Mesenchymal stem cell (in vitro differentiated cells and primary cell): ENCODE measurements at regions not wholly inside any gene's neighbourhood (a gene's known extent, or its start where the extent isn't known, plus 50 kb on each side); places are given as distances from the start of the nearest gene placed in this dataset.
A peak's percentile ranks its signal among the peaks of the same experiment; 100 is the strongest.

ENCODE experiments used
- DNase-seq: peaks from one replicate; pipeline ENCODE4 v3.0.0-alpha.2; 2013
- H2AFZ ChIP-seq: one replicate; pipeline ENCODE4 v1.6.1; 2013; ENCODE audit warnings: low read depth, mild to moderate bottlenecking, control low read depth, inconsistent platforms, low read length, moderate library complexity
- H2AK5ac ChIP-seq: 2 replicates; pipeline ENCODE4 v1.6.1; 2013; ENCODE audit warnings: low read length, moderate library complexity, mild to moderate bottlenecking, inconsistent platforms; ENCODE audit not compliant: severe bottlenecking
- H2BK120ac ChIP-seq: one replicate; pipeline ENCODE4 v1.6.1; 2013; ENCODE audit warnings: low read depth, mild to moderate bottlenecking, inconsistent platforms, low read length, moderate library complexity
- H2BK12ac ChIP-seq, 2 experiments: one replicate each; pipeline ENCODE4 v1.6.1; 2013; ENCODE audit warnings: inconsistent platforms in 2 of 2, low read length in 2 of 2, mild to moderate bottlenecking in 2 of 2, moderate library complexity in 2 of 2, control low read depth in 1 of 2
- H2BK15ac ChIP-seq: one replicate; pipeline ENCODE4 v1.6.1; 2013; ENCODE audit warnings: mild to moderate bottlenecking, low read depth, inconsistent platforms; ENCODE audit not compliant: poor library complexity, severe bottlenecking
- H2BK5ac ChIP-seq: 2 replicates; pipeline ENCODE4 v1.6.1; 2013; ENCODE audit warnings: low read depth, mild to moderate bottlenecking, low read length, control low read depth, inconsistent platforms; ENCODE audit not compliant: poor library complexity, severe bottlenecking
- H3K14ac ChIP-seq, 2 experiments: one replicate each; pipeline ENCODE4 v1.6.1; 2013; ENCODE audit warnings: inconsistent platforms in 2 of 2, low read length in 2 of 2, control low read depth in 1 of 2, mild to moderate bottlenecking in 1 of 2, moderate library complexity in 1 of 2
- H3K18ac ChIP-seq, 2 experiments: one replicate each; pipeline ENCODE4 v1.6.1; 2013; ENCODE audit warnings: inconsistent platforms in 2 of 2, low read length in 2 of 2, control low read depth in 1 of 2, low read depth in 1 of 2, mild to moderate bottlenecking in 1 of 2
- H3K23ac ChIP-seq, 2 experiments: one replicate each; pipeline ENCODE4 v1.6.1; 2013; ENCODE audit warnings: inconsistent platforms in 2 of 2, low read length in 2 of 2, mild to moderate bottlenecking in 2 of 2, moderate library complexity in 2 of 2, control low read depth in 1 of 2
- H3K27ac ChIP-seq: 2 replicates; pipeline ENCODE4 v1.5.1; 2013; ENCODE audit warnings: mild to moderate bottlenecking, moderate library complexity, low read length, control low read depth, inconsistent platforms; ENCODE audit not compliant: poor library complexity, severe bottlenecking
- H3K27me3 ChIP-seq, 2 experiments: 2 replicates each; pipeline versions ENCODE4 v1.6.1 to v1.7.0; 2013; ENCODE audit warnings: low read length in 2 of 2, mild to moderate bottlenecking in 2 of 2, moderate library complexity in 2 of 2, control low read depth in 1 of 2, inconsistent platforms in 1 of 2; ENCODE audit not compliant: control insufficient read depth in 1 of 2, insufficient read depth in 1 of 2
- H3K36me3 ChIP-seq, 2 experiments: 2 replicates each; pipeline versions ENCODE4 v1.6.1 to v1.7.0; 2013; ENCODE audit warnings: low read length in 2 of 2, control low read depth in 1 of 2, inconsistent platforms in 1 of 2, low read depth in 1 of 2, mild to moderate bottlenecking in 1 of 2; ENCODE audit not compliant: insufficient read depth in 2 of 2, control insufficient read depth in 1 of 2
- H3K4ac ChIP-seq, 2 experiments: one replicate each; pipeline ENCODE4 v1.6.1; 2013; ENCODE audit warnings: inconsistent platforms in 2 of 2, low read length in 2 of 2, mild to moderate bottlenecking in 2 of 2, moderate library complexity in 2 of 2, control low read depth in 1 of 2, low read depth in 1 of 2
- H3K4me1 ChIP-seq: 2 replicates; pipeline ENCODE4 v1.6.1; 2013; ENCODE audit warnings: low read depth, low read length, control low read depth; ENCODE audit not compliant: control insufficient read depth, insufficient read depth
- H3K4me2 ChIP-seq: 2 replicates; pipeline ENCODE4 v1.6.1; 2013; ENCODE audit warnings: low read length, mild to moderate bottlenecking, inconsistent platforms; ENCODE audit not compliant: poor library complexity, severe bottlenecking
- H3K4me3 ChIP-seq, 2 experiments: 2 replicates each; pipeline versions ENCODE4 v1.5.1 to v1.7.0; 2013; ENCODE audit warnings: low read length in 2 of 2, mild to moderate bottlenecking in 2 of 2, control low read depth in 1 of 2, low read depth in 1 of 2; ENCODE audit not compliant: insufficient read depth in 1 of 2
- H3K79me1 ChIP-seq: replicated peaks from 2 replicates; pipeline ENCODE4 v1.6.1; 2013; ENCODE audit warnings: mild to moderate bottlenecking, control low read depth, low read length, inconsistent platforms; ENCODE audit not compliant: poor library complexity, severe bottlenecking
- H3K9ac ChIP-seq: 2 replicates; pipeline ENCODE4 v1.7.0; 2013; ENCODE audit warnings: mild to moderate bottlenecking, low read length, moderate library complexity
- H3K9me3 ChIP-seq: 2 replicates; pipeline ENCODE4 v1.7.0; 2013; ENCODE audit warnings: mild to moderate bottlenecking, low read length; ENCODE audit not compliant: control insufficient read depth
- H4K8ac ChIP-seq: one replicate; pipeline ENCODE4 v1.6.1; 2013; ENCODE audit warnings: inconsistent platforms, mild to moderate bottlenecking, low read length, moderate library complexity
- H4K91ac ChIP-seq: one replicate; pipeline ENCODE4 v1.6.1; 2013; ENCODE audit warnings: mild to moderate bottlenecking, low read length, inconsistent platforms
- WGBS: methylation state at CpG from one replicate; pipeline ENCODE4 v1.1.7; 2013; ENCODE audit warnings: mixed read lengths; 5-methylcytosine and 5-hydroxymethylcytosine counted together

GRCh38 chr2:128413718-128414341 is 95.2 kb upstream of the HS6ST1 start:
- H4K8ac ChIP-seq: no peak overlapping the region
- H2BK12ac ChIP-seq: no peak overlapping the region
- no peak overlapping the region for H2BK15ac ChIP-seq
- no peaks in the 10 kb centered on the region for H3K27me3 ChIP-seq
- H3K4me1 ChIP-seq: peaks cover 3% of the 10 kb centered on the region
- H3K18ac ChIP-seq: no peak overlapping the region
- H3K23ac ChIP-seq: no peak overlapping the region
- H3K9ac ChIP-seq: no peak overlapping the region
- peaks cover 7% of the 10 kb centered on the region for H3K9me3 ChIP-seq
- no peak overlapping the region for H4K91ac ChIP-seq
- peak overlapping the region in 1 of 2 experiments; percentile 56 for H3K14ac ChIP-seq
- H2AK5ac ChIP-seq: no peak overlapping the region
- no peak overlapping the region for H2AFZ ChIP-seq
- no peaks in the 10 kb centered on the region for H3K36me3 ChIP-seq
- H2BK5ac ChIP-seq: no peak overlapping the region
- H2BK120ac ChIP-seq: no peak overlapping the region
- no peak overlapping the region for H3K4me2 ChIP-seq
- H3K27ac ChIP-seq: no peak overlapping the region
- H3K79me1 ChIP-seq: no peaks in the 10 kb centered on the region
- H3K4ac ChIP-seq: no peak overlapping the region
- H3K4me3 ChIP-seq: no peak overlapping the region
- 37% methylated on average over 3 of the region's 5 CpGs for WGBS
- no peak for DNase-seq

GRCh38 chr2:128414351-128414750 is 95.7 kb upstream of the HS6ST1 start:
- Histone ChIP-seq H3K18ac (no peak overlapping the region), H2BK5ac (no peak overlapping the region), H4K8ac (no peak overlapping the region), H4K91ac (no peak overlapping the region), H3K27ac (no peak overlapping the region), H3K4ac (no peak overlapping the region), H2BK15ac (no peak overlapping the region), H3K9ac (no peak overlapping the region), H2BK120ac (no peak overlapping the region), H3K23ac (no peak overlapping the region), H2AK5ac (no peak overlapping the region), H3K4me2 (no peak overlapping the region), H2AFZ (no peak overlapping the region), H3K36me3 (no peaks in the 10 kb centered on the region), H3K4me1 (no peaks in the 10 kb centered on the region), H3K14ac (no peak overlapping the region), H3K79me1 (no peaks in the 10 kb centered on the region), H3K4me3 (no peak overlapping the region), H3K27me3 (no peaks in the 10 kb centered on the region), H2BK12ac (peak overlapping the region in 1 of 2 experiments; percentile 57), H3K9me3 (peaks cover 7% of the 10 kb centered on the region)
- 68% methylated on average over 3 of the region's 3 CpGs for WGBS
- DNase-seq: no peak

GRCh38 chr2:128414946-128415778 is 96.5 kb upstream of the HS6ST1 start:
- Histone ChIP-seq H3K9me3 (peaks cover 7% of the 10 kb centered on the region), H3K9ac (no peak overlapping the region), H2AFZ (no peak overlapping the region), H4K8ac (no peak overlapping the region), H4K91ac (peak overlapping the region; percentile 58), H2BK120ac (no peak overlapping the region), H3K27me3 (no peaks in the 10 kb centered on the region), H3K23ac (no peak overlapping the region), H3K79me1 (no peaks in the 10 kb centered on the region), H2BK5ac (no peak overlapping the region), H3K4me1 (no peaks in the 10 kb centered on the region), H3K14ac (no peak overlapping the region), H3K4me3 (no peak overlapping the region), H2BK12ac (no peak overlapping the region), H2AK5ac (no peak overlapping the region), H2BK15ac (no peak overlapping the region), H3K27ac (no peak overlapping the region), H3K4me2 (no peak overlapping the region), H3K18ac (no peak overlapping the region), H3K4ac (no peak overlapping the region), H3K36me3 (no peaks in the 10 kb centered on the region)
- WGBS: 85% methylated on average over 3 of the region's 4 CpGs
- no peak for DNase-seq

GRCh38 chr2:128415779-128416061 is 97.1 kb upstream of the HS6ST1 start:
- no peak for DNase-seq
- Histone ChIP-seq H3K4me2 (no peak overlapping the region), H2BK120ac (no peak overlapping the region), H3K4me1 (no peaks in the 10 kb centered on the region), H3K18ac (no peak overlapping the region), H2BK15ac (no peak overlapping the region), H3K79me1 (no peaks in the 10 kb centered on the region), H3K36me3 (no peaks in the 10 kb centered on the region), H3K27ac (no peak overlapping the region), H3K9ac (no peak overlapping the region), H4K91ac (no peak overlapping the region), H4K8ac (no peak overlapping the region), H2BK12ac (no peak overlapping the region), H3K4me3 (no peak overlapping the region), H3K9me3 (peaks cover 7% of the 10 kb centered on the region), H3K27me3 (no peaks in the 10 kb centered on the region), H3K14ac (no peak overlapping the region), H2AK5ac (no peak overlapping the region), H3K4ac (no peak overlapping the region), H2BK5ac (no peak overlapping the region), H2AFZ (no peak overlapping the region), H3K23ac (no peak overlapping the region)
- 100% methylated on average over 1 of the region's 1 CpG for WGBS
